22Rv1 (cell line): ENCODE measurements at regions not wholly inside any gene's neighbourhood (a gene's known extent, or its start where the extent isn't known, plus 50 kb on each side); places are given as distances from the start of the nearest gene placed in this dataset.

Experiments used
- CTCF ChIP-seq: fragments of 450-650 bp; IDR thresholded peaks from 2 replicates; pipeline ENCODE4 v1.5.1; 2017; ENCODE audit warnings: mild to moderate bottlenecking
- ZFX ChIP-seq: fragments of 450-650 bp; IDR thresholded peaks from 2 replicates; pipeline ENCODE4 v1.6.1; 2017; ENCODE audit warnings: antibody characterized with exemption, borderline replicate concordance

GRCh38 chr21:24175106-24175505 is 1432.2 kb downstream of the MRPL39 start:
- no peak for TF ChIP-seq CTCF
- TF ChIP-seq ZFX, result no peak
